B cell (primary cell): ENCODE measurements at regions not wholly inside any gene's neighbourhood (a gene's known extent, or its start where the extent isn't known, plus 50 kb on each side); places are given as distances from the start of the nearest gene placed in this dataset.

Source experiments
- ATAC-seq: fragments of 200-7000 bp; cut with Tn5 transposase; one replicate; pipeline ENCODE4 v1.10.0; 2021; ENCODE audit warnings: low read depth, mild to moderate bottlenecking, moderate number of reproducible peaks, moderate library complexity
- CTCF ChIA-PET: fragments of 350-600 bp; sonication (Branson Sonifier 250); formaldehyde crosslinking; loops from one replicate; lab custom pipeline; 2021; ENCODE audit warnings: antibody characterized with exemption, inconsistent platforms; lab: Charles Lee
- POLR2A ChIA-PET: fragments of 350-600 bp; sonication (Branson Sonifier 250); formaldehyde crosslinking; loops from one replicate; lab custom pipeline; 2021; ENCODE audit warnings: antibody characterized with exemption; lab: Charles Lee
- DNase-seq: peaks from one replicate; pipeline ENCODE4 v3.0.0; 2013
- H2AFZ ChIP-seq: 2 replicates; pipeline ENCODE4 v1.6.1; 2012; ENCODE audit warnings: mild to moderate bottlenecking, low read depth, low read length; ENCODE audit not compliant: insufficient read depth, poor library complexity, severe bottlenecking
- H3K27ac ChIP-seq, 2 donors: 1 replicate in 1 of 2; 2 replicates in 1 of 2; pipeline ENCODE4 v1.5.1; 2012 to 2013; ENCODE audit warnings: low read length in 2 of 2, mild to moderate bottlenecking in 2 of 2, moderate library complexity in 1 of 2
- H3K27me3 ChIP-seq, 4 experiments: fragments of 200-600 bp in 1 of 4; sonication (generic) in 1 of 4; replicated peaks in 1 of 4; 1 replicate in 2 of 4; 2 replicates in 2 of 4; pipeline versions ENCODE4 v1.6.1 to v1.7.0; 2013 to 2016; ENCODE audit warnings: low read length in 3 of 4, mild to moderate bottlenecking in 2 of 4, mixed read lengths in 1 of 4, moderate library complexity in 1 of 4; ENCODE audit not compliant: insufficient read depth in 4 of 4, control insufficient read depth in 3 of 4; ENCODE audit errors: control extremely low read depth in 1 of 4
- H3K36me3 ChIP-seq, 2 experiments: replicated peaks in 1 of 2; 1 replicate in 1 of 2; 2 replicates in 1 of 2; pipeline versions ENCODE4 v1.6.1 to v1.7.1; 2013; ENCODE audit warnings: low read length in 1 of 2; ENCODE audit not compliant: insufficient read depth in 2 of 2, control insufficient read depth in 1 of 2; ENCODE audit errors: control extremely low read depth in 1 of 2, extremely low read depth in 1 of 2
- H3K4me1 ChIP-seq, 2 donors: fragments of 200-600 bp in 1 of 2; sonication (generic) in 1 of 2; 1 replicate in 1 of 2; 2 replicates in 1 of 2; pipeline versions ENCODE4 v1.5.1 to v1.6.1; 2013 to 2017; ENCODE audit warnings: low read length in 2 of 2; ENCODE audit not compliant: control insufficient read depth in 2 of 2, insufficient read depth in 2 of 2
- H3K4me2 ChIP-seq: replicated peaks from 2 replicates; pipeline ENCODE3; 2012; ENCODE audit warnings: mild to moderate bottlenecking, low read depth, low read length; ENCODE audit not compliant: poor library complexity, severe bottlenecking
- H3K4me3 ChIP-seq, 5 experiments: fragments of 200-600 bp in 1 of 5; sonication (generic) in 1 of 5; 1 replicate in 3 of 5; 2 replicates in 2 of 5; pipeline versions ENCODE4 v1.5.1 to v1.7.0; 2011 to 2016; ENCODE audit warnings: low read length in 4 of 5, mild to moderate bottlenecking in 4 of 5, low read depth in 2 of 5, control low read depth in 1 of 5, moderate library complexity in 1 of 5; ENCODE audit not compliant: insufficient read depth in 1 of 5; ENCODE audit errors: control extremely low read depth in 1 of 5, extremely low read depth in 1 of 5
- H3K79me2 ChIP-seq: fragments of 200-600 bp; sonication (generic); one replicate; pipeline ENCODE4 v1.6.0; 2016; ENCODE audit warnings: low read length; ENCODE audit not compliant: control insufficient read depth, insufficient read depth
- H3K9ac ChIP-seq: fragments of 200-600 bp; sonication (generic); 2 replicates; pipeline ENCODE4 v1.6.1; 2017; ENCODE audit warnings: mild to moderate bottlenecking, low read length, moderate library complexity
- H3K9me3 ChIP-seq, 3 donors: one replicate each; pipeline versions ENCODE4 v1.6.1 to v1.7.1; 2013; ENCODE audit warnings: low read length in 2 of 3; ENCODE audit not compliant: control insufficient read depth in 2 of 3, insufficient read depth in 1 of 3; ENCODE audit errors: control extremely low read depth in 1 of 3
- H4K20me1 ChIP-seq: 2 replicates; pipeline ENCODE4 v1.6.0; 2012; ENCODE audit warnings: mild to moderate bottlenecking, low read length; ENCODE audit not compliant: insufficient read depth, control insufficient read depth, poor library complexity, severe bottlenecking
- H3K27ac Mint-ChIP-seq: one replicate; pipeline ENCODE4 v1.8.0; 2021; ENCODE audit warnings: mixed read lengths
- H3K27me3 Mint-ChIP-seq: one replicate; pipeline ENCODE4 v1.8.0; 2021; ENCODE audit warnings: mixed read lengths
- H3K4me1 Mint-ChIP-seq: one replicate; pipeline ENCODE4 v1.8.0; 2021; ENCODE audit warnings: mixed read lengths
- H3K4me3 Mint-ChIP-seq: one replicate; pipeline ENCODE4 v1.8.0; 2021; ENCODE audit warnings: mixed read lengths
- H3K9me3 Mint-ChIP-seq: one replicate; pipeline ENCODE4 v1.8.0; 2022; ENCODE audit warnings: mixed read lengths; ENCODE audit not compliant: insufficient read depth
- EZH2 ChIP-seq: IDR thresholded peaks from 2 replicates; pipeline ENCODE4 v1.6.1; 2012; ENCODE audit warnings: borderline replicate concordance, low read depth, mild to moderate bottlenecking, moderate library complexity, low read length; ENCODE audit not compliant: insufficient read depth, poor library complexity, severe bottlenecking
- WGBS: methylation state at CpG from one replicate; pipeline ENCODE4 v1.1.5; 2013; ENCODE audit warnings: missing lambda C conversion rate; ENCODE audit not compliant: insufficient coverage; 5-methylcytosine and 5-hydroxymethylcytosine counted together
- intact Hi-C: fragments of 100-400 bp; cut with micrococcal nuclease; formaldehyde crosslinking; loops from one replicate; pipeline ENCODE4 v1.10.0; 2022
- TF ChIP-seq, protein P1 (sequence below): fragments of 200-600 bp; IDR thresholded peaks from one replicate; pipeline ENCODE4 v1.8.0; 2022; ENCODE audit warnings: antibody characterized with exemption, mild to moderate bottlenecking

DNA sequence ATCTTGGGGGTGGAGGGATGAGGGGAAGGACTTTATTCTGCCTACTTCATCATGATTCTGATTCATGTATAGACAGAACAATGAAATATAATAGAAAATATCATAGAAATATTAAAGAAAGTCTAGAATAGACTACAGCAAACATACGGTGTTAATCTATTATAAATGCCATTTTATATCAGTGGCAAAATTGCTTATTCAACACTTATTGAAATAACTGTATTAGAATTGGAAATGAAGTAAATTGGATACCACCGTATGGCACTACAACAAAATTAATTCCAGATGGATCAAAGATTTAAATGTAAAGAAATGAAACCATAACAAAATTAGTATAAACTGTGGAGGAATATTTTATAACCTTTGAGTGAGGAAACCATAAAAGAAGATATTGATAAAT is 213.3 kb upstream of the CTAGE1 start:
- TF ChIP-seq EZH2, result no peak
- TF ChIP-seq, protein P1, sequence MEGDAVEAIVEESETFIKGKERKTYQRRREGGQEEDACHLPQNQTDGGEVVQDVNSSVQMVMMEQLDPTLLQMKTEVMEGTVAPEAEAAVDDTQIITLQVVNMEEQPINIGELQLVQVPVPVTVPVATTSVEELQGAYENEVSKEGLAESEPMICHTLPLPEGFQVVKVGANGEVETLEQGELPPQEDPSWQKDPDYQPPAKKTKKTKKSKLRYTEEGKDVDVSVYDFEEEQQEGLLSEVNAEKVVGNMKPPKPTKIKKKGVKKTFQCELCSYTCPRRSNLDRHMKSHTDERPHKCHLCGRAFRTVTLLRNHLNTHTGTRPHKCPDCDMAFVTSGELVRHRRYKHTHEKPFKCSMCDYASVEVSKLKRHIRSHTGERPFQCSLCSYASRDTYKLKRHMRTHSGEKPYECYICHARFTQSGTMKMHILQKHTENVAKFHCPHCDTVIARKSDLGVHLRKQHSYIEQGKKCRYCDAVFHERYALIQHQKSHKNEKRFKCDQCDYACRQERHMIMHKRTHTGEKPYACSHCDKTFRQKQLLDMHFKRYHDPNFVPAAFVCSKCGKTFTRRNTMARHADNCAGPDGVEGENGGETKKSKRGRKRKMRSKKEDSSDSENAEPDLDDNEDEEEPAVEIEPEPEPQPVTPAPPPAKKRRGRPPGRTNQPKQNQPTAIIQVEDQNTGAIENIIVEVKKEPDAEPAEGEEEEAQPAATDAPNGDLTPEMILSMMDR, result no peak
- H3K9ac ChIP-seq, result no peak overlapping the region
- no peaks in the 10 kb centered on the region for H4K20me1 ChIP-seq
- no peak overlapping the region for H3K4me2 ChIP-seq
- no peak overlapping the region for H3K4me3 Mint-ChIP-seq
- H3K4me1 Mint-ChIP-seq, result no peaks in the 10 kb centered on the region
- H2AFZ ChIP-seq, result no peak overlapping the region
- no peaks in the 10 kb centered on the region for H3K79me2 ChIP-seq
- peaks cover under 1% of the 10 kb centered on the region for H3K27me3 Mint-ChIP-seq
- no peak overlapping the region for H3K27ac ChIP-seq
- WGBS, result no CpG with 5 or more reads among the region's 2 CpGs
- H3K9me3 ChIP-seq, result no peaks in the 10 kb centered on the region
- CTCF ChIA-PET, result no interaction called here
- no peaks in the 10 kb centered on the region for H3K4me1 ChIP-seq
- intact Hi-C loops, result no loop called here
- POLR2A ChIA-PET, result no interaction called here
- no peak for ATAC-seq
- DNase-seq, result no peak
- no peaks in the 10 kb centered on the region for H3K27me3 ChIP-seq
- no peak overlapping the region for H3K27ac Mint-ChIP-seq
- H3K4me3 ChIP-seq, result no peak overlapping the region
- H3K9me3 Mint-ChIP-seq, result peaks cover 5% of the 10 kb centered on the region
- no peaks in the 10 kb centered on the region for H3K36me3 ChIP-seq

DNA sequence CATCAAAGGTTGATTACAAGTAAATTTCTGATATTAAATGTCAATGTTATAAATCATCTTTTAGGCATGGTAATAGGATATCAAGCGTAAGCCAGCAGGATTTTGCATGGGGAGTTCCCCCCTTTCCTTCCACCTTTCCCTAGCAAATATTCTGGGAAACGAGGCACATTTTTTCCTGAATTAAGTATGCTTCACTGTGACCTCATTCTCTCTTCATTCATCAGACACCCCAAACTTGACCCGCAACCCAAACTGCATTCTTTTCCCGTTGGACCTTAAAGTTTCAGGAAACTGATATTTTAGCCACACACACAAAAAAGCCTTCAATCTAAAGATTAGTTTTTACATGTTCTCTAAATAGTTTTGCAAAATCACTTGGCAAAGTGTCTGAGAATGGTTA is 214.5 kb upstream of the CTAGE1 start:
- Histone ChIP-seq H3K4me1 (no peaks in the 10 kb centered on the region), H3K27ac (no peak overlapping the region), H3K4me2 (no peak overlapping the region), H3K9ac (no peak overlapping the region), H2AFZ (no peak overlapping the region), H3K9me3 (peaks cover 0 to 2% (median 0%) of the 10 kb centered on the region in 3 donors), H3K4me3 (no peak overlapping the region), H3K27me3 (no peaks in the 10 kb centered on the region), H4K20me1 (no peaks in the 10 kb centered on the region), H3K36me3 (no peaks in the 10 kb centered on the region), H3K79me2 (no peaks in the 10 kb centered on the region)
- DNase-seq, result no peak
- CTCF ChIA-PET, result no interaction called here
- ATAC-seq, result no peak
- POLR2A ChIA-PET, result no interaction called here
- Mint-ChIP-seq H3K4me3 (no peak overlapping the region), H3K4me1 (no peaks in the 10 kb centered on the region), H3K27me3 (no peaks in the 10 kb centered on the region), H3K9me3 (peaks cover 8% of the 10 kb centered on the region), H3K27ac (no peak overlapping the region)
- 43% methylated on average over 1 of the region's 4 CpGs for WGBS
- no peak for TF ChIP-seq EZH2
- TF ChIP-seq, protein P1, result no peak
- intact Hi-C loops, result no loop called here
